Neural cell (in vitro differentiated cells): ENCODE measurements at regions not wholly inside any gene's neighbourhood (a gene's known extent, or its start where the extent isn't known, plus 50 kb on each side); places are given as distances from the start of the nearest gene placed in this dataset.

ENCODE experiments used
- H2AFZ ChIP-seq: fragments of 200-600, 300-800 bp; sonication (generic), shearing (Covaris generic); 2 replicates; pipeline ENCODE4 v1.6.0; 2014; ENCODE audit warnings: low read depth, mild to moderate bottlenecking, antibody characterized with exemption, low read length, moderate library complexity
- H3F3A ChIP-seq: fragments of 200-600 bp; shearing (Covaris generic); 2 replicates; pipeline ENCODE4 v1.6.1; 2016; ENCODE audit warnings: mild to moderate bottlenecking, moderate library complexity, mixed read lengths, antibody characterized with exemption, low read length; ENCODE audit not compliant: insufficient read depth, poor library complexity, severe bottlenecking
- H3K27ac ChIP-seq: fragments of 200-600, 300-800 bp; sonication (generic), shearing (Covaris generic); 2 replicates; pipeline ENCODE4 v1.5.1; 2014; ENCODE audit warnings: mild to moderate bottlenecking, low read length, moderate library complexity
- H3K27me3 ChIP-seq: fragments of 300-800, 200-600 bp; sonication (generic), shearing (Covaris generic); 2 replicates; pipeline ENCODE4 v1.6.0; 2014; ENCODE audit warnings: mild to moderate bottlenecking, low read depth, low read length, moderate library complexity; ENCODE audit not compliant: insufficient read depth
- H3K36me3 ChIP-seq: fragments of 300-800, 200-600 bp; sonication (generic), shearing (Covaris generic); 2 replicates; pipeline ENCODE4 v1.5.1; 2014; ENCODE audit warnings: mild to moderate bottlenecking, antibody characterized with exemption, low read length, moderate library complexity; ENCODE audit not compliant: insufficient read depth
- H3K4me2 ChIP-seq: fragments of 300-800, 200-600 bp; sonication (generic), shearing (Covaris generic); 2 replicates; pipeline ENCODE4 v1.6.0; 2014; ENCODE audit warnings: mild to moderate bottlenecking, low read length
- H3K4me3 ChIP-seq: fragments of 300-800, 200-600 bp; sonication (generic), shearing (Covaris generic); 2 replicates; pipeline ENCODE4 v1.5.1; 2014; ENCODE audit warnings: mild to moderate bottlenecking, low read length, moderate library complexity
- H3K79me2 ChIP-seq: fragments of 200-600 bp; shearing (Covaris generic); replicated peaks from 2 replicates; pipeline ENCODE4 v1.6.0; 2014; ENCODE audit warnings: mild to moderate bottlenecking, low read length, moderate library complexity; ENCODE audit not compliant: insufficient read depth
- H3K9ac ChIP-seq: fragments of 300-800, 200-600 bp; sonication (generic), shearing (Covaris generic); 2 replicates; pipeline ENCODE4 v1.6.1; 2016; ENCODE audit warnings: mild to moderate bottlenecking, low read length, mixed read lengths
- H3K9me2 ChIP-seq: fragments of 200-600 bp; shearing (Covaris generic); 2 replicates; pipeline ENCODE4 v1.6.1; 2016; ENCODE audit warnings: mild to moderate bottlenecking, low read length, mixed read lengths; ENCODE audit not compliant: insufficient read depth
- H3K9me3 ChIP-seq: fragments of 200-600, 300-800 bp; sonication (generic), shearing (Covaris generic); 2 replicates; pipeline ENCODE4 v1.6.1; 2016; ENCODE audit warnings: mild to moderate bottlenecking, mixed run types, low read length, moderate library complexity, mixed read lengths
- H4K20me1 ChIP-seq: fragments of 200-600 bp; shearing (Covaris generic); 2 replicates; pipeline ENCODE4 v1.6.1; 2016; ENCODE audit warnings: mild to moderate bottlenecking, mixed run types; ENCODE audit not compliant: insufficient read depth
- EP300 ChIP-seq: fragments of 450-650 bp; conservative IDR thresholded peaks from 2 replicates; pipeline ENCODE4 v1.6.1; 2014; ENCODE audit warnings: antibody characterized with exemption, mild to moderate bottlenecking, moderate library complexity; ENCODE audit not compliant: poor library complexity, severe bottlenecking
- EZH2 ChIP-seq: fragments of 200-600, 300-800 bp; shearing (Covaris generic), sonication (generic); IDR thresholded peaks from 2 replicates; pipeline ENCODE4 v1.6.1; 2014; ENCODE audit warnings: antibody characterized with exemption, low read length, borderline replicate concordance, mild to moderate bottlenecking; ENCODE audit not compliant: insufficient read depth, poor library complexity, severe bottlenecking
- MXI1 ChIP-seq: fragments of 450-650 bp; conservative IDR thresholded peaks from 2 replicates; pipeline ENCODE4 v1.6.1; 2014; ENCODE audit warnings: antibody characterized with exemption, mild to moderate bottlenecking; ENCODE audit not compliant: poor library complexity, severe bottlenecking
- POLR2AphosphoS5 ChIP-seq: IDR thresholded peaks from 2 replicates; pipeline ENCODE4 v1.6.1; 2012
- RAD21 ChIP-seq: fragments of 450-650 bp; conservative IDR thresholded peaks from 2 replicates; pipeline ENCODE4 v1.6.1; 2014; ENCODE audit warnings: antibody characterized with exemption, mild to moderate bottlenecking, moderate library complexity
- REST ChIP-seq: IDR thresholded peaks from 2 replicates; pipeline ENCODE4 v1.6.1; 2012; ENCODE audit warnings: borderline replicate concordance
- SMC3 ChIP-seq: fragments of 450-650 bp; conservative IDR thresholded peaks from 2 replicates; pipeline ENCODE4 v1.6.1; 2014; ENCODE audit warnings: antibody characterized with exemption, mild to moderate bottlenecking, moderate library complexity; ENCODE audit not compliant: poor library complexity
- TAF1 ChIP-seq: IDR thresholded peaks from 2 replicates; pipeline ENCODE4 v1.6.1; 2012; ENCODE audit warnings: low read depth
- TF ChIP-seq, protein P1 (sequence below): fragments of 450-650 bp; IDR thresholded peaks from 2 replicates; pipeline ENCODE4 v1.5.1; 2014; ENCODE audit warnings: antibody characterized with exemption, mild to moderate bottlenecking, moderate library complexity; ENCODE audit not compliant: poor library complexity, severe bottlenecking

DNA sequence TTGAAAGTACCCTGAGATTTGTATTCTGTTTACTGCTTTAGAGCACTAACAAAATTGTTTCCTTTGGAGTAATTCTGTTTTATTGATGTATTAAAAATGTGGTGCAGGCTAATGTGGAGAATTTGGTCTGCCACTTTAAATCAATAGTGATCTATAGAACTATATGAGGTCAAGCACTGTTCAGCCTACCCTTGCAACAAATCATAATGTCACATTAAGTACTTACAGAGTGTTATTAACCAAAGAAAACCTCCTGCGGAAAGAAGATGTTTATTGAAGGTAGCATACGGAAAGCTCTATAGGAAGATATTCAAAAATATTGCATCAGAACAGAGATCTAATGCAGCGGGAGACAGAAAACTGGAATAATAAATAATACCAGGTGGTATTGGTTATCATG lies 865.0 kb upstream of the TYRP1 start (continued):
- TF ChIP-seq, protein P1, sequence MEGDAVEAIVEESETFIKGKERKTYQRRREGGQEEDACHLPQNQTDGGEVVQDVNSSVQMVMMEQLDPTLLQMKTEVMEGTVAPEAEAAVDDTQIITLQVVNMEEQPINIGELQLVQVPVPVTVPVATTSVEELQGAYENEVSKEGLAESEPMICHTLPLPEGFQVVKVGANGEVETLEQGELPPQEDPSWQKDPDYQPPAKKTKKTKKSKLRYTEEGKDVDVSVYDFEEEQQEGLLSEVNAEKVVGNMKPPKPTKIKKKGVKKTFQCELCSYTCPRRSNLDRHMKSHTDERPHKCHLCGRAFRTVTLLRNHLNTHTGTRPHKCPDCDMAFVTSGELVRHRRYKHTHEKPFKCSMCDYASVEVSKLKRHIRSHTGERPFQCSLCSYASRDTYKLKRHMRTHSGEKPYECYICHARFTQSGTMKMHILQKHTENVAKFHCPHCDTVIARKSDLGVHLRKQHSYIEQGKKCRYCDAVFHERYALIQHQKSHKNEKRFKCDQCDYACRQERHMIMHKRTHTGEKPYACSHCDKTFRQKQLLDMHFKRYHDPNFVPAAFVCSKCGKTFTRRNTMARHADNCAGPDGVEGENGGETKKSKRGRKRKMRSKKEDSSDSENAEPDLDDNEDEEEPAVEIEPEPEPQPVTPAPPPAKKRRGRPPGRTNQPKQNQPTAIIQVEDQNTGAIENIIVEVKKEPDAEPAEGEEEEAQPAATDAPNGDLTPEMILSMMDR = no peak

DNA sequence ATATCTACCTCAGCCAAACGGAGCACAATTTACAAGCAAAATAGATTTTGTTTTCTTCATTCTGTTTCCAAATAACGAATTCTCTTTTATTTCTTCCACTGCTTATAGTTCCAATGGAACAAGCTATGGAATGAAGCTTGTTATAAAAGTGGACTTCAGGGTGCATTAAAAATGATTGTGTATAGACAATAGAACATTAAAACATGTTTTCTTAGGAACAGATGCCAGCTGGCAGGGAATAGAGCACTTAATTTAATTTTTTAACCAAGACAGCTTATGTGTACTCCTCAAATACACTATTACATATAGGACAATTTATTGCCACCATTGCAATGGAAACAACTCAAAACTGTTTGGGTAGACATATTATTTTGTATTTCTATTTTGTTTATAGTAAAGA lies 860.1 kb upstream of the TYRP1 start:
- Histone ChIP-seq H4K20me1 (no peaks in the 10 kb centered on the region), H2AFZ (no peak overlapping the region), H3K9me3 (no peaks in the 10 kb centered on the region), H3K9ac (no peak overlapping the region), H3K27ac (no peak overlapping the region), H3K4me2 (no peak overlapping the region), H3K9me2 (no peaks in the 10 kb centered on the region), H3K36me3 (no peaks in the 10 kb centered on the region), H3K27me3 (no peaks in the 10 kb centered on the region), H3F3A (no peaks in the 10 kb centered on the region), H3K79me2 (no peaks in the 10 kb centered on the region), H3K4me3 (no peak overlapping the region)
- TF ChIP-seq MXI1 = no peak
- no peak for TF ChIP-seq EP300
- TF ChIP-seq EZH2 = no peak
- TF ChIP-seq TAF1 = no peak
- no peak for TF ChIP-seq REST

DNA sequence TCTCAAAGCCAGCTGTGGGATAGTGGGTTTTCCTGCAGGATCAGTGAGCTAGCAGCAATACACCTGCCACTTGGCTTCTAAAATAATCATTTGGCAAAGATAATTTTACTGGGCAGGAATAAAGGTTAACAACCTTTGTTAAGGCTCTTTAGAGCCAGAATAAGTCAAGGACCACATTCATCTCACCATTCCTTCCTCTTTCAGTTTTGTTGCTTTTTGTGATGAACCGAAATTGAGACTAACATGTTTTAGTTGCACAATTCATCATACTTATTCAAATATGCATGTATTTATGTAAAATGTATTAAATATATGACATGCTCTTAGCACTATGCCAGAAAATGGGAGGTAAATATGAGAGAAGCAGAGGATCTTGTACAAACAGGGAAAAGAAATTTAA lies 824.4 kb upstream of the TYRP1 start:
- no peaks in the 10 kb centered on the region for H3K9me2 ChIP-seq
- TF ChIP-seq RAD21 = no peak
- TF ChIP-seq REST = no peak
- TF ChIP-seq MXI1 = no peak
- no peak for TF ChIP-seq SMC3
- no peak for TF ChIP-seq POLR2AphosphoS5
- no peak for TF ChIP-seq TAF1
- TF ChIP-seq, protein P1 = no peak
- no peak for TF ChIP-seq EZH2
- no peak for TF ChIP-seq EP300

More for the DNA sequence above, 824.4 kb upstream of the TYRP1 start:
- H3F3A ChIP-seq = no peaks in the 10 kb centered on the region
- no peaks in the 10 kb centered on the region for H3K9me3 ChIP-seq
- H4K20me1 ChIP-seq = no peaks in the 10 kb centered on the region
- H2AFZ ChIP-seq = no peak overlapping the region
- H3K27ac ChIP-seq = no peak overlapping the region
- H3K36me3 ChIP-seq = no peaks in the 10 kb centered on the region
- H3K4me3 ChIP-seq = no peak overlapping the region
- no peak overlapping the region for H3K9ac ChIP-seq
- H3K79me2 ChIP-seq = no peaks in the 10 kb centered on the region
- no peaks in the 10 kb centered on the region for H3K27me3 ChIP-seq
- no peak overlapping the region for H3K4me2 ChIP-seq
